ENCODE measurements at regions not wholly inside any gene's neighbourhood (a gene's known extent, or its start where the extent isn't known, plus 50 kb on each side); places are given as distances from the start of the nearest gene placed in this dataset.

GRCh38 chr2:53210538-53210937, 557.1 kb upstream of the CHAC2 start:
- no peak for TF ChIP-seq CTCF (IDR thresholded peaks at IDR 0.05)
- no peak for TF ChIP-seq POLR2A (IDR thresholded peaks at IDR 0.05)

All from right lobe of liver (tissue), 4 donors.